RPMI7951 (cell line): ENCODE measurements at regions not wholly inside any gene's neighbourhood (a gene's known extent, or its start where the extent isn't known, plus 50 kb on each side); places are given as distances from the start of the nearest gene placed in this dataset.
"Not testable (repeated sequence)": the region's sequence is repeated elsewhere in the genome, so short reads cannot be mapped to it uniquely, and the experiment has no call there.

ENCODE experiments used
- DNase-seq: peaks from one replicate; pipeline ENCODE4 v3.0.0-alpha.2; 2012; ENCODE audit warnings: low read depth

DNA sequence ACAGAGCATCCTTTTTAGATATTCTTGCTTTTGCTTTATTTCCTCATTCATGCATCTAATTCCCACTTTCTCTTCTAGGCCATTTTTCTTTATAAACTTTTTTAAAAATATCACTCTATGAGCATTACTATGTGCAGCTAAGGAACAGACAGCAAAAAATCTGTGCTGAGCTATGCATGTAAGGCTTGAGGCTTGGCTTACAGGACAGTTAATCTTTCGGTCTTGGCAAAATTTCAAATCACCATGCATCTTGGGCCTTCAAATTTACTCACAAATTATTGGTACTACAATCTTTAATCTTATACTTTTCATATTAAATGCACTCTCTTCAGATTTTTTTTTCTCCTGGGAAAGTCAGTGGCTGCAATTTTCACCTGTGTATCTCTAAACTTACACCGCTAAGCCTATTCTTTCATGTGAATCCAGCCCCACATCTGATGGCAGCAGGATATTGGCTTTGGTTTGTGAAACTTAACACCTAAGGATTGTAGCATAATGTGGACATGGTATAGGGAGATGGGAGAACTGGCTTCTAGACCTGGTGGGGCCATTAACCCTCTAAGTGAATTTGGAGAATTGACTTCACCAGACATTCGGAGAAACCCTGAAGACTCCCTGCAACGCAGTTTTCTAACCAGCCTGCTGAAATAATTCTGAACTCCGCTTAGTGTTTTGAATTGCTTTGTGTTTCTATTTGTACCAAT, 278.3 kb downstream of the SPRY1 start:
- no peak for DNase-seq

DNA sequence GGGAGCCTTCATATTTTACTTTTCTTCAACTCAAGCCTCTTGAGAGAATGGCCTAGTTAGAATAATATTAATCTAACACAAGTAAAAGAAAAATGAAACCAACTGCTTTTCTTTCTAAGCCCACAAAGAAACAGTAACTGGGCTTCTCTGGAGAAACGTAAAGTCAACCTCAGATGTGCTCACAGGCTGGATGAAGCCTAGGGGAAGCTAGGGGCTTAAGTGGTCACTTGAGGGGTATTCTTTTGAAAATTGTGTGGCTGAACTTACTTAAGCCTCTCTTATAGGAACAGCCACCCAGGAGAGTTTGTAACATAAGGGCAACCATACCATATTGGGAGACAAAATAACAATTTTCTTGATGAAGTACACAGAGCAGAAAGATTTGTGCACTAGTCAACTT, 279.0 kb downstream of the SPRY1 start:
- DNase-seq = no peak

DNA sequence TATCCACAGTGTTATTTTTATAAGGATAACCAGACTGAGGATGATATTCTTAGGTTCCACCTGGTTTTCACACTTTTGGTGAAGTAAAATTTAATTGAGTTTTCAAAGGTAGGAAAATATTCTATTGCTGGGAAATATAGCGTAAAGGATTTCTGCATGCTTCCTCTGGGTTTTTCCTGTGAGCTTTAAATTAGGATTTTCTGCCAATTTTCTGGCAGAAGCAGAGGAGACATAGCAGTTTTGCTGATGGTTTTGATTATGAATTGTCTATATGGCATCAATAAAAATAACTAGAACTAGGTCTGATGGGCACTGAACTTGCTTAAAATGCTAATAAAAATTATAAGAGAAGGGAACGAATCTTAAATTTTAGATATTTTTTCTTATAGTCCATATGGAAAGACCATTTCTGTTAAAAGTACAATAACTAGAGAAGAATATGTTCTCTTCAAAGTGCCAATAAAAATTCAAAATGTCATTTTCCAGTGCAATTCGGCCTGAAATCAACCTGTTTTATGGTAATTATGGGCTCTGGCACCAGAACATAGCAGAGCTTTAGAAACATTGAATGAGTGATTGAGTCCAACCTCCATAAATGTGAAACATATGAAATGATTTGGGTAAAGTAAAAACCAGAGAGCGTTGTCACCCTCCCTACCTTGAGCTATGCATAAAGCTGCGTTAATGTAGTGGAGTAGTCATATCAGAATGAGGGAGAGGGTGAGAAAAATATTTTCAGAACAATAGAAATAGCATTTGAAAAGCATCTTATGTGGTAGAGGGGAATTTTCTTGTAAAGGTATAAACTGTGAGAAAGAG, 279.7 kb downstream of the SPRY1 start:
- no peak for DNase-seq

DNA sequence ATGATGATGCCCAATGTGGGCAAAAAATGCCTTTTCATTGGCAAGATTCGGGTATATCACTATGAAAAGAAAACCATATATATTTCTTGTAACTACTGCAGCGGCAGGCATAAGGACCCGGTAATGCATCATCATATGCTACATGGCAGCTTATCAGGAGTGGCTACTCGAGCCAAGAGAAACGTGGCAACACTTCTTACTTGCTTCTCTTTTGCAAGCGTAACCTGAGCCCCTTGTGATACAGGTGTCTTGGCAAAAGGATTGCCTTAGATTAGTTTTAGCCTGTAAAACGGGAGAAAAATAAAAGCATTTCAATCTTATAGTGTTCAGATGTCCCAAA, 280.3 kb downstream of the SPRY1 start:
- DNase-seq = no peak

DNA sequence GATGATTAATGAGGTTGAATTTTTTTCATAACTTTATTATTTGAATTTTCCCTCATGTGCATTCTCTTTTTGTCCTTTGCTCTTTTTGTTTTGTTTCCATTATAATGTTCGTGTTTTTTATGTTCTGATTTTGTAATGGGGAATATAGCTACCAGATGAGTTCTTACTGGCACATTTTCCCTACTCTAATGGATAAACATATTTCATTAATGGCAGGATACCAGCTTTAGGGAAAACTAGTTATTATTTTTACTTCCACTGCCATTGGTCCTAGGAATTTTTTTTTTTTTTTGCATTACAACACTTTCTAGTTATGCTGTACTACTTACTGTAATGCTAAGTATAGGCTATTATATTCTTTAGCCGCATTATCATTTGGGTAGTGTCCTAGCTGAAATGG, 286.3 kb downstream of the SPRY1 start:
- DNase-seq = no peak

DNA sequence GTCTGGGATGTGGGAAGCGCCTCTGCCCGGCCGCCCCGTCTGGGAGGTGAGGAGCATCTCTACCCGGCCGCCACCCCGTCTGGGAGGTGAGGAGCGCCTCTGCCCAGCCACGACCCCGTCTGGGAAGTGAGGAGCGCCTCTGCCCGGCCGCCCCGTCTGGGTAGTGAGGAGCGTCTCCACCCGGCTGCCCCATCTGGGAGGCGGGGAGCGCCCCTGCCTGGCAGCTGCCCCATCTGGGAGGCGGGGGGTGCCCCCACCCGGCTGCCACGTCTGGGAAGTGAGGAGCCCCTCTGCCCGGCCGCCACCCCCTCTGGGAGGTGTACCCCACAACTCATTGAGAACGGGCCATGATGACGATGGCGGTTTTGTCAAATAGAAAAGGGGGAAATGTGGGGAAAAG, 288.3 kb downstream of the SPRY1 start:
- DNase-seq = not testable (repeated sequence)

DNA sequence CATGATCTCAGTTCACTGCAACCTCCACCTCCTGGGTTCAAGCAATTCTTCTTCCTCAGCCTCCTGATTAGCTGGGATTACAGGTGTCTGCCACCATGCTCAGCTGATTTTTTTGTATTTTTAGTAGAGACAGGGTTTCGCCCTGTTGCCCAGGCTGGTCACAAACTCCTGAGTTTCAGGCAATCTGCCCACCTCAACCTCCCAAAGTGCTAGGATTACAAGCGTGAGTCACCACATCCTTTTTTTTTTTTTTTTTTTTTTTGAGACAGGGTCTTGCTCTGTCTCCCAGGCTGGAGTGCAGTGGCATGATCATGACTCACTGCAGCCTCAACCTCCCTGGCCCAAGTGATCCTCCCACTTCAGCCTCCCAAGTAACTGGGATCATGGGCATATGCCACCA, 298.9 kb downstream of the SPRY1 start:
- DNase-seq = not testable (repeated sequence)

DNA sequence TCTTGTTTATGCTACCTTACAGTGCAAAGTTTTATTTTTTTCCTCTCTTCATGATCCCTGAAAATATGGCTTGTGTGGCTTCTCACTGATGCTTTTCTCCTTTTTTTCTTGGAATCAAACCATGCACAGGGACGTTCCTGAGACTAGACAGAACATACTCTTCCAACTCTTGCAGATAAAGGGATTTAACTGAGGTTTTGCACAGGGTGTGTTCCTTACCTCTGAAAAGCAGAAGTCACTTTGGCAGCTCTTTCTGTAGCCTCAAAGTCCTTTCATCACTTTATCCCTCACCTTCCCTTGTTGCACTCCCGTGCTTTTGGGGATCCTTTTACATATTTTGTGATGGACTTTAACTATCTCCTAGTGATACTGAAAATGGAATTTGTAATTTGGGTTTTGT, 300.1 kb downstream of the SPRY1 start:
- no peak for DNase-seq

DNA sequence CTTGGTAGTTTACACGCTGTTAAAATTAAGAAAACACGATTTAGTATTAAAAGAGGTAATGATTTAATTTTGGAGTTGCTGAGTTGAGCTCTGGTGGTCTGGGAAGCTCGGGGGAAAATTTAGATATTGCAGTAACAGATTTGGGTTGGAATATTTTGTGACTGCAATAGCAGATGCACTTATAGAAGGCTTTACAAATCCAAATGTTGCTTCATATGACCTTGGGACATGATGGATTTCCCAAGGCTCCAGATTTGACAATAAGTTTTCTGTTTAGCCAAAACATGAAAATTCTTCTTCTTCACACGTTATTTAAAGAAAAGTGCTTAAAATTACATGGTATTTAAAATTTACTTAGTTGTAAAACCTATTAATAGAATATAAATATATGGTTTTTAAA, 302.0 kb downstream of the SPRY1 start:
- no peak for DNase-seq

DNA sequence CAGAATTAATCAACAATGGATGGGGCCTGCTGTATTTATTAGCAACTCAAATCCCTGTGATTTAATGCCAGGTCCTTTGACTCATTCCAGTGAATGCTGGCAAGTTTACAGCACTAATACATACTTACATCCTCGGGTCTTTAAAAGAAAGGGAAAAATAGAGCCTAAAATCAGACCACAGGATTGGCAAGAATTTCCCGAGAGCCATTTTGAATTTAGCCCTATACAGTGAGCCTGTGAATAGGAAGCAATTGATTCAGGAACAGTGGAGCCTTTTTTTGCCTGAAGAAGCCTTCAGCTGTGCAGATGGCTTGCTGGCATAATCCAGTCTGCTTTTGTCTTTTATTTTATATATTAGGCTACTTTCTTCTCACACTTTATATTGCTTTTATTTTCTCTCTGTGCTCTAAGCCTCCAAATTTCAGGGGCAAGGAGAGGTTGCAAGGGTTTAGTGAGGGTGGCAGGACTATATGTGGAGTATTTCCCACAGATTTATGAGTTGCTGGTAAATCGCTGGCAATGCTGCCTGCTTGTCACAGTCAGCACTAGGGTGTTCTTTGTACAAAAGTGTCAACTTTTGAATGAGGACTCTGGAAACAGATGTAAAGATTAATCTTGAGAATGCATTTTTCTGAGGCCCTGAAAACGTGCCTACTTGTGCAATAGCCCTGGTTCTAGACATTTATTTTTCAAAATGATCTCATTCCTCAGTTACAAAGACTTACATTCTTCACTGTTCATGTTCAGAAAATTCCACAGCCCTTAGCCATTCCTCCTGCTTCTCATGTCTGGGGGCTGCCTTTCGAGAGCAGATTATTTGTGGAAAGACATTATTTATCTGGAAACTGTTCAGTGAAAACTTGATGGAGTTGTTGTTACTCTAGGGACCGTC, 303.5 kb downstream of the SPRY1 start:
- DNase-seq = peak; percentile 90

DNA sequence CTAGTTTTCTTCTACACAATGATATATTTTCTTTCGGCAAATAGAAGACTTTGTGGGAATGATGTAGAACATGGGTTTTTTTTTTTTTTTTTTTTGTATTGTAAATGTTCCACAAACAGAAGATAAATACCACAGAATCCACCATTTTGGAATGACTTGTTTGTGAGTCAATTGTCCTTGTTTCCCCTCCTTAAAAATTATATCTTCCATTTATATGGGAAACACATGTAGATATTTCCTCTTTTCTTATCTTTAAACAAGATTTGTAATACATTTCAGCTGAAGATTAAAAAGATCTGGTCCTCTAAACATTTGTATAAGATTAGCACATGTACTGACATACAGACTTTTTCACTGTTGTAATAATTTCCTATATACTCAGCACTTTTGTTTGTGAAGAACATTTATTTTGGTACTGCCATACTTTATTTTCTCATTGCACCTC, 304.6 kb downstream of the SPRY1 start:
- no peak for DNase-seq

DNA sequence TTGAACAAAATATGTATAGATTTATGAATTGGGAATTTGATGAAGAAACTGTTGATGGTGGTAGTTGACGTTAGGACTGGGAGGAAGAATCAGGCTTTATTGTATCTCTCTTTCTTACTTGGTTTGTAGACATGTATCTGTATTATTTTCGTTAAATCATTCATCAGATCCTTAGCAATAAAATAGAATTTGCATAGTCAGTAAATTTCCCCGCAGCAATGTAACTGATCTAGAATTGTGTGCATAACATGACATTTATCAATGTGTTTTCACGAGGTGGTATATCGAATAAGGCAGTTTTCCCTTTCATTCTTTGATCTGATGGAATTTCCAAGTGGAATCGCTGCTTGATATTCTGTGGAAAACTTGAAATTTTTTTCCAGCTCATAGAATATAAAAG, 308.8 kb downstream of the SPRY1 start:
- no peak for DNase-seq

DNA sequence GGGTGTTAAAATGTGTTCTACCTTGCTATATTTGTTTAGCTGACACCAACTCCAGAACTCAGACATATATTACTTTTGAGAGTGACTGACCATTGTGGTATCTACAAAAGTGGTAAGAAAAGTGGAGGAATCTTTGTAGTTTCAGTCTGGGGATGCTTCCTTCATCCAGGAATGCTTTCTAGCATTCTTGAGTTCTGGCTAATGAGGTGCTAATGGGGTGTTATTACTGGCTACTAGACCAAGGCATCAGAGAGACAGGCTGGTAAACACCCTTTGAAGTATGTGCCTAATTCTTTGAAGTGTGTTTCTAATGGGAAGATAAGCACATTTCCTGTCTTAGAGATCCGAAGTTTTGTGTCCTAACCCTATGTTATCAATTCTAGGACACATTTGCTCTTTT, 310.4 kb downstream of the SPRY1 start:
- DNase-seq = no peak

DNA sequence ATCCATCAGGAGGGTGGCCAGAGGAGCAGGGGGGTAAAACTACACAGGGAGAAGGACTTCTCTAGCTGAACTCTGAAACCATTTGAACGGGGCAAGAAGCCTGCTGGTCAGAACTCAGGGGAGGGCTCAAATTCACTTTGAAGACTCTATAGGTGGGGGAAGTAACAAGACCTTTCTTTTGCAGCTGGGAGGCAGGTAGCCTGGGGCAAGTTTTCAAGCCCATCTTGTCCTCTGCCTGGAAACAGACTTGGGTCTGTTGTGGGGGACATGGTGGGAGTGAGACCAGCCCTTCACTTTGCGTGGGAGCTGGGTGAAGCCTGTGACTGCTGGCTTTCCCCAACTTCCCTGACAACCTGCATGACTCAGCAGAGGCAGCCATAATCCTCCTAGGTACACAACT, 312.3 kb downstream of the SPRY1 start:
- no peak for DNase-seq

DNA sequence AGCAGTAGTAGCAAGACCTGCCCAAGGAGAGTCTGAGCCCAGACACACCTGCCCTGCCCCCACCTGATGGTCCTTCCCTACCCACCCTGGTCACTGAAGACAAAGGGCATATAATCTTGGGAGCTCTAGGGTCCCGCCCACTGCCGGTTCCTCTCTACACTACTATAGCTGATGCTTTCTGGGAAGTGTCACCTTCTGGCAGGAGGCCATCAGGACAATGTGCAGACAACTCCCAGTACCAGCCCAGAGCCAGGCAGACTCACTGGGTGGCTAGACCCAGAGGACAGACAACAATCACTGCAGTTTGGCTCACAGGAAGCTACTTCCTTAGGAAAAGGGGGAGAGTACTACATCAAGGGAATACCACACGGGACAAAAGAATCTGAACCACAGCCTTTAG, 312.7 kb downstream of the SPRY1 start:
- DNase-seq = no peak

DNA sequence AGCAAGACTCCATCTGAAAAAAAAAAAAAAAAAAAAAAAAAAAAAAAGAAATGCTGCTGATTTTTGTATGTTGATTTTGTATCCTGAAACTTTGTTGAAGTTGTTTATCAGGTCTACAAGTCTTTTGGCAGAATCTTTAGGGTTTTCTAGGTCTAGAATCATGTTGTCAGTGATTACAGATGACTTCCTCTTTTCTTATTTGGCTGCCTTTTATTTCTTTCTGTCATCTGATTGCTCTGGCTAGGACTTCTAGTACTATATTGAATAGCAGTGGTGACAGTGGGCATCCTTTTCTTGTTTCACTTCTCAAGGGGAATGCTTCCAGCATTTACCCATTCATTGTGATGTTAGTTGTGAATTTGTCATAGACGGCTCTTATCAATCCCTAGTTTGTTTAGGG, 334.4 kb downstream of the SPRY1 start:
- DNase-seq = no peak

DNA sequence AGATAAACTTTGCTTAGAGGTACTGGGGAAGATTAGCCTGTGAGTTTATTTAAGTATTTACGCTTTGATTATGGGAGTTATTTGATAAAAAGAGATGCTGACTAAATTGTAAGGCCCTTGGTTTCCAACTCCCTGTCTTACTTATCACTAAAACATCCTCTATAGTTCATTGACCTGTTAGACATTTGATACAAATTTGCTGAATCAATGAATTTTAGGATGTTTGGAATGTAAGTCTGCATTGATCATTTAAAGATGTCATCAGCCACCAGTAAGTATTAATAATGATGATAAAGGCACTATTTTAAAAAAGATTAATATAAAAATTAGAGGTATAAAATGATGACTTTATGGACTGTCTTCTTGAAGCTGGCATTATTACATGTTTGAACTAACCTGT, 340.6 kb downstream of the SPRY1 start:
- no peak for DNase-seq

DNA sequence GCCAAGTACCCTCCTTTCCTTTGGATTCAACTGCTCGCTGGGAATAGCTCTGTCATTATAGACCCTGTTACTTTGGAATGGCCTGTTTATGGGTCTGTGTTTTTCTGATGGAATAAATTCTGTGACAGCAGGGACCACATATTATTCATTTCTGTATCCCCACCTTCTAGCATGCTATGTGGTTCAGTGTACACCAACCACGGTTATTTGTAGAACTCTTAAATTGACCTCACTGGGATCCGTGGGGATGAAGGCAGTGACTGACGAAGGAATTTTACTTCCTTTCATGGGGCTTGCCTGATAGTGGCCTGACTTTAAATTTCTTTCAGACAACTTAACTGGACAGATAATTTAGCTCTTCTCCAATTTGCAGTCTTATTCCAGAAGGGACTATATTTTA, 343.2 kb downstream of the SPRY1 start:
- no peak for DNase-seq

DNA sequence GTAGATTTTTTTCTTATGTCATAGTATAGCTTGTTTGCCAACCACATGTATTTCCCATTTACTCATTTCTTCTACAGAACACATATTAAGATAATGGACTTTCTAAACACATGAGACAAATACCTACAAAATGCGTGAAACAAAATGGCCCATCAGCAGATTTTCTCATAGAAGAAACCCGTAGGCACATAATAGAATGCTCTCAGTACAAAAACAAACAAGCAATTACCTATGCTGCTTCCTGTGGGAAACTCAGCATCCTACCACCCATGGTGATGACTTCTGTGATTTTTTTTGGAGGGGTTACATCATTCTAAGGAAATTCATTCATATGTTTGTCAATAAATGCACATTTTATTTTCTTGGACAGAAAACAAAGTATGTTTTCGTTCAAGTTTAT, 343.6 kb downstream of the SPRY1 start:
- DNase-seq = no peak

DNA sequence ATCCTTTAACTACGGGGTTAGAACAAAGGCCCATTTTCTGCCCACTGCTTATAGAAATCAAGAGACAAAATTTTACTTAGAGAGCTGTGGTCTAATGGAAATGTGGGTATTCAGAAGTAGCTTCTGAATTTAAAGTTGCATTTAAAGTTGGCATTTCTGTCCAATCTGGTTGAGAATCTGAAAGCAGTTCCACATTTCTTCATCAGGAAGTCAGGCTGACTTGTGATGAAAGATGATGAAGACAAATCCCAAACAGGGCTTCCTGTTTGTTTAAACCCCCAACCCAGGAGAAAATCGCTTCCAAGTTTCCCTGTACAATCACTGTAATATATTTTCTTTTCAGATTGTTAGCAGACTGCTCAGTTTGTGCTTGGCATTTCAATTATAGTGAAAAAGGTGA, 345.3 kb downstream of the SPRY1 start:
- DNase-seq = no peak

DNA sequence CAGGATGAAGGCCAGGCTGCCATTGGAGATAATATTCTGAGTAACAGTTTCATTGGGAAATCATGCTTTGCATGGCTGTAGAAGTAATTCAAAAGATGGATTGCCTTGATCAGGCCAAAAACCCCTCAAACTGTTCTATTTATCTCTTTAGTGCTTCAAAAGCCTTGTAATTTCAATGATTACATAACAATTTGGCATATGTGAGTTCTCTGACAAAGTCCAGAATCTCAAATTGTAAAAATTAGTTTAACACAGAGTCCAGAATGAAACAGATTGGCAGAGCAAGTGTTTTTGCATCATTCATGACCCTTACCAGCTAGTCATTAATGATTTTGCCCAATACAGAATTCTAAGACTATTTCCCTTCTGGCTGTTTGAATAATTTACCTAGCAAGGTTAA, 347.3 kb downstream of the SPRY1 start:
- DNase-seq = no peak

DNA sequence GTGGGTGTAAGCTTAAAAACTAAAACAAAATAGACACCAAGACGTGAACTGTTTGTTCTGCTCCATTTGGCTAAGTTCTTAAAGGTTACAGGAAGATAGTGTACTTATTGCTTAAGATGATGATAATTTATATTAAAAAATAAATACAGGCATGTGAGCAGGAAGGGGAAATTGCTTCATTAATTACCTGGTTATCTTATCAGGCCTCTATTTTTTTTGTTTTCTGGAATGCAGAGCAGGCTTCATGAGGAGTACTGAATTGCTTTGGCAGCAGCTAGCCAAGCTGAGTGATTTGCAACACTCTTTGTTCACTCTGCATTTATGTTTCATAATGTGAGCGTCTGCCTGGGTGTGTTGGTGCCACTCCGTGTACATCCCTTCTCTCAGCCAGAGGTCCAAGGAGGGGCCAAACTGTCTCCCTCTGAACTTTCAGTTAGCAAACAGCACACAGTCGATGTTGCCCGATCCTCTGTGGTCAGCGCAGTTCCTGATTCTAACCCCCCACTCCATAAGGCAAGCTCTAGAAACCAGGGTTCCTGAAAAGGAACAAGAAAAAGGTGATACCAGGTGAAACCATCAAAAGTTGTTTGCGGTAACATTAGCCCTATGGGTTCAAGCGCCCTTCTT, 348.2 kb downstream of the SPRY1 start:
- DNase-seq = no peak
